ENCODE measurements at regions not wholly inside any gene's neighbourhood (a gene's known extent, or its start where the extent isn't known, plus 50 kb on each side); places are given as distances from the start of the nearest gene placed in this dataset.

DNA sequence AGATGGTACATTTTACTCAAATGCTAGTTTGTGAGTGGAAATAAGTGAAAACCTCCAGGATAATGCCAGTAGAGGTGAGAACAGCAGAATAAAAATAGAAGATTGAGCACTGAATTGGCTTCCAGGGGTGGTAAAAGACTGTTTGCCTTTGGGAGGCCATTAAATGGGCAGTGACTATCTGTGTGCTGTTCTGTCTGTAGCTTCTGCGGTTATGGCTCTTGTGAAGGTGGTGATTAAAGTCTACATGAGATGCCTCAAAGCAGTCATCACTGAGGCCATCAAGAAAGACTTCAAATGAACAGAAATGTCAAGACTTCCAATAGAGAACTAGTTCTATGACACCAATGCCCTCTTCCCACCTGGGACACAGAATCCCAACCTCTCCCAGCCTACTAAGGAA, 108.8 kb downstream of the EFHB start:
- TF ChIP-seq, protein P1, sequence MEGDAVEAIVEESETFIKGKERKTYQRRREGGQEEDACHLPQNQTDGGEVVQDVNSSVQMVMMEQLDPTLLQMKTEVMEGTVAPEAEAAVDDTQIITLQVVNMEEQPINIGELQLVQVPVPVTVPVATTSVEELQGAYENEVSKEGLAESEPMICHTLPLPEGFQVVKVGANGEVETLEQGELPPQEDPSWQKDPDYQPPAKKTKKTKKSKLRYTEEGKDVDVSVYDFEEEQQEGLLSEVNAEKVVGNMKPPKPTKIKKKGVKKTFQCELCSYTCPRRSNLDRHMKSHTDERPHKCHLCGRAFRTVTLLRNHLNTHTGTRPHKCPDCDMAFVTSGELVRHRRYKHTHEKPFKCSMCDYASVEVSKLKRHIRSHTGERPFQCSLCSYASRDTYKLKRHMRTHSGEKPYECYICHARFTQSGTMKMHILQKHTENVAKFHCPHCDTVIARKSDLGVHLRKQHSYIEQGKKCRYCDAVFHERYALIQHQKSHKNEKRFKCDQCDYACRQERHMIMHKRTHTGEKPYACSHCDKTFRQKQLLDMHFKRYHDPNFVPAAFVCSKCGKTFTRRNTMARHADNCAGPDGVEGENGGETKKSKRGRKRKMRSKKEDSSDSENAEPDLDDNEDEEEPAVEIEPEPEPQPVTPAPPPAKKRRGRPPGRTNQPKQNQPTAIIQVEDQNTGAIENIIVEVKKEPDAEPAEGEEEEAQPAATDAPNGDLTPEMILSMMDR (conservative IDR thresholded peaks at IDR 0.05; ENCODE audit: low read length) = no peak
- no peak for TF ChIP-seq EZH2phosphoT487 (IDR thresholded peaks at IDR 0.05; ENCODE audit: borderline replicate concordance)
